SK-N-SH (cell line): ENCODE measurements at regions not wholly inside any gene's neighbourhood (a gene's known extent, or its start where the extent isn't known, plus 50 kb on each side); places are given as distances from the start of the nearest gene placed in this dataset.

ENCODE experiments used
- CTCF ChIA-PET: fragments of 300-600, 350-600 bp; formaldehyde crosslinking; extraction: SDS; loops from one replicate; lab custom pipeline; 2021; lab: Yijun Ruan, JAX
- POLR2A ChIA-PET: fragments of 350-600 bp; sonication (Branson Sonifier 250); formaldehyde crosslinking; extraction: SDS; loops from one replicate; lab custom pipeline; 2020; ENCODE audit warnings: antibody characterized with exemption, inconsistent platforms; lab: Yijun Ruan, JAX
- DNase-seq: peaks from one replicate; pipeline ENCODE4 v3.0.0; 2012
- H2AFZ ChIP-seq: fragments of 200-600 bp; sonication (generic); 2 replicates; pipeline ENCODE4 v1.8.1; 2016; ENCODE audit warnings: antibody characterized with exemption, mild to moderate bottlenecking, low read depth
- H3F3A ChIP-seq: fragments of 200-600 bp; sonication (generic); replicated peaks from 2 replicates; pipeline ENCODE3; 2016; ENCODE audit warnings: antibody characterized with exemption, mild to moderate bottlenecking; ENCODE audit not compliant: insufficient read depth
- H3K27ac ChIP-seq, 2 experiments: fragments of 200-500 bp in 1 of 2; fragments of 200-600 bp in 1 of 2; sonication (Bioruptor generic) in 1 of 2; sonication (generic), shearing (Covaris generic) in 1 of 2; 2 replicates each; pipeline versions ENCODE4 v1.5.1 to v1.6.1; 2014 to 2016; ENCODE audit warnings: low read depth in 2 of 2, inconsistent platforms in 1 of 2, low read length in 1 of 2, mild to moderate bottlenecking in 1 of 2, mixed read lengths in 1 of 2
- H3K27me3 ChIP-seq: fragments of 200-600 bp; sonication (generic), shearing (Covaris generic); 2 replicates; pipeline ENCODE4 v1.6.1; 2016; ENCODE audit warnings: mixed run types; ENCODE audit not compliant: insufficient read depth
- H3K36me3 ChIP-seq, 2 experiments: fragments of 200-500 bp in 1 of 2; fragments of 200-600 bp in 1 of 2; sonication (Bioruptor generic) in 1 of 2; sonication (generic) in 1 of 2; replicated peaks in 1 of 2; 2 replicates each; pipeline versions ENCODE3 to v1.5.1; 2014 to 2016; ENCODE audit warnings: low read length in 1 of 2, mild to moderate bottlenecking in 1 of 2; ENCODE audit not compliant: insufficient read depth in 2 of 2, control insufficient read depth in 1 of 2
- H3K4me1 ChIP-seq, 2 experiments: fragments of 200-500 bp in 1 of 2; fragments of 200-600 bp in 1 of 2; sonication (Bioruptor generic) in 1 of 2; sonication (generic), shearing (Covaris generic) in 1 of 2; 2 replicates each; pipeline versions ENCODE4 v1.5.1 to v1.6.1; 2014 to 2016; ENCODE audit warnings: low read depth in 1 of 2, low read length in 1 of 2, mixed run types in 1 of 2; ENCODE audit not compliant: insufficient read depth in 2 of 2, control insufficient read depth in 1 of 2
- H3K4me2 ChIP-seq: fragments of 200-600 bp; sonication (generic), shearing (Covaris generic); 2 replicates; pipeline ENCODE4 v1.6.1; 2017; ENCODE audit warnings: mixed run types
- H3K4me3 ChIP-seq, 2 experiments: fragments of 200-500 bp in 1 of 2; fragments of 200-600 bp in 1 of 2; sonication (Bioruptor generic) in 1 of 2; sonication (generic), shearing (Covaris generic) in 1 of 2; 2 replicates each; pipeline versions ENCODE4 v1.5.1 to v1.8.1; 2014 to 2016; ENCODE audit warnings: low read depth in 2 of 2, inconsistent platforms in 1 of 2, low read length in 1 of 2, mild to moderate bottlenecking in 1 of 2, mixed read lengths in 1 of 2, moderate library complexity in 1 of 2
- H3K79me2 ChIP-seq: fragments of 200-600 bp; sonication (generic); 2 replicates; pipeline ENCODE4 v1.8.1; 2017; ENCODE audit warnings: mild to moderate bottlenecking; ENCODE audit not compliant: insufficient read depth
- H3K9ac ChIP-seq: fragments of 200-600 bp; sonication (generic); 2 replicates; pipeline ENCODE4 v1.6.1; 2017; ENCODE audit warnings: mixed run types
- H3K9me2 ChIP-seq: fragments of 200-600 bp; sonication (generic); 2 replicates; pipeline ENCODE4 v1.6.1; 2017; ENCODE audit warnings: mixed run types
- H3K9me3 ChIP-seq: fragments of 200-600 bp; sonication (generic); 2 replicates; pipeline ENCODE4 v1.6.1; 2017; ENCODE audit warnings: mixed run types, mild to moderate bottlenecking, moderate library complexity
- H4K20me1 ChIP-seq: fragments of 200-600 bp; sonication (generic); 2 replicates; pipeline ENCODE4 v1.6.1; 2017; ENCODE audit warnings: mild to moderate bottlenecking, mixed run types; ENCODE audit not compliant: insufficient read depth
- CHD2 ChIP-seq: fragments of 150-350 bp; IDR thresholded peaks from 2 replicates; pipeline ENCODE4 v1.6.1; 2018; ENCODE audit warnings: low read length; ENCODE audit not compliant: partially characterized antibody
- EZH2phosphoT487 ChIP-seq: fragments of 200-600 bp; sonication (generic); IDR thresholded peaks from 2 replicates; pipeline ENCODE4 v1.6.1; 2017; ENCODE audit warnings: low read depth, mixed run types, mild to moderate bottlenecking, antibody characterized with exemption, moderate library complexity, borderline replicate concordance
- GABPA ChIP-seq: IDR thresholded peaks from 2 replicates; pipeline ENCODE4 v1.4.0; 2012; ENCODE audit warnings: low read depth, mild to moderate bottlenecking
- JUND ChIP-seq: IDR thresholded peaks from 2 replicates; pipeline ENCODE4 v1.4.0; 2012
- MXI1 ChIP-seq: IDR thresholded peaks from 2 replicates; pipeline ENCODE4 v1.6.1; 2012; ENCODE audit warnings: mild to moderate bottlenecking, low read depth, low read length, improper control_type of control experiment
- NFIC ChIP-seq: IDR thresholded peaks from 2 replicates; pipeline ENCODE4 v1.4.0; 2012; ENCODE audit warnings: borderline replicate concordance
- NRF1 ChIP-seq: IDR thresholded peaks from 2 replicates; pipeline ENCODE4 v1.6.1; 2012; ENCODE audit warnings: low read depth, mild to moderate bottlenecking, low read length
- POLR2AphosphoS5 ChIP-seq: IDR thresholded peaks from 2 replicates; pipeline ENCODE4 v1.6.1; 2012; ENCODE audit warnings: low read depth, low read length
- RAD21 ChIP-seq: IDR thresholded peaks from 2 replicates; pipeline ENCODE4 v1.6.1; 2012; ENCODE audit warnings: mild to moderate bottlenecking, low read length
- RCOR1 ChIP-seq: fragments of 150-350 bp; IDR thresholded peaks from 2 replicates; pipeline ENCODE4 v1.6.1; 2017; ENCODE audit warnings: antibody characterized with exemption, low read length
- SIN3A ChIP-seq: IDR thresholded peaks from 2 replicates; pipeline ENCODE4 v1.6.1; 2012; ENCODE audit warnings: low read depth, mild to moderate bottlenecking, low read length, moderate library complexity, borderline replicate concordance
- USF2 ChIP-seq: fragments of 150-350 bp; IDR thresholded peaks from 2 replicates; pipeline ENCODE4 v1.6.1; 2017; ENCODE audit warnings: antibody characterized with exemption, low read length, low read depth, borderline replicate concordance
- YY1 ChIP-seq: IDR thresholded peaks from 2 replicates; pipeline ENCODE4 v1.4.0; 2012; ENCODE audit warnings: low read depth, mild to moderate bottlenecking
- WGBS: methylation state at CpG from one replicate; pipeline ENCODE4 v1.1.6; 2017; ENCODE audit warnings: low lambda C conversion rate; 5-methylcytosine and 5-hydroxymethylcytosine counted together
- TF ChIP-seq, protein P1 (sequence below): fragments of 150-350 bp; IDR thresholded peaks from 2 replicates; pipeline ENCODE4 v1.6.1; 2016; ENCODE audit warnings: mild to moderate bottlenecking, low read depth, low read length
- TF ChIP-seq, protein P2 (sequence below): IDR thresholded peaks from 2 replicates; pipeline ENCODE4; 2012
- TF ChIP-seq, protein P3 (sequence below): IDR thresholded peaks from 2 replicates; pipeline ENCODE4 v1.4.0; 2012; ENCODE audit warnings: low read depth, borderline replicate concordance

GRCh38 chr17:83147280-83147679 is 67.9 kb downstream of the METRNL start (continued):
- TF ChIP-seq, protein P1, sequence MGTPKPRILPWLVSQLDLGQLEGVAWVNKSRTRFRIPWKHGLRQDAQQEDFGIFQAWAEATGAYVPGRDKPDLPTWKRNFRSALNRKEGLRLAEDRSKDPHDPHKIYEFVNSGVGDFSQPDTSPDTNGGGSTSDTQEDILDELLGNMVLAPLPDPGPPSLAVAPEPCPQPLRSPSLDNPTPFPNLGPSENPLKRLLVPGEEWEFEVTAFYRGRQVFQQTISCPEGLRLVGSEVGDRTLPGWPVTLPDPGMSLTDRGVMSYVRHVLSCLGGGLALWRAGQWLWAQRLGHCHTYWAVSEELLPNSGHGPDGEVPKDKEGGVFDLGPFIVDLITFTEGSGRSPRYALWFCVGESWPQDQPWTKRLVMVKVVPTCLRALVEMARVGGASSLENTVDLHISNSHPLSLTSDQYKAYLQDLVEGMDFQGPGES = no peak
- TF ChIP-seq YY1 = no peak
- TF ChIP-seq JUND = no peak
- TF ChIP-seq EZH2phosphoT487 = no peak
- TF ChIP-seq POLR2AphosphoS5 = no peak
- TF ChIP-seq, protein P2, sequence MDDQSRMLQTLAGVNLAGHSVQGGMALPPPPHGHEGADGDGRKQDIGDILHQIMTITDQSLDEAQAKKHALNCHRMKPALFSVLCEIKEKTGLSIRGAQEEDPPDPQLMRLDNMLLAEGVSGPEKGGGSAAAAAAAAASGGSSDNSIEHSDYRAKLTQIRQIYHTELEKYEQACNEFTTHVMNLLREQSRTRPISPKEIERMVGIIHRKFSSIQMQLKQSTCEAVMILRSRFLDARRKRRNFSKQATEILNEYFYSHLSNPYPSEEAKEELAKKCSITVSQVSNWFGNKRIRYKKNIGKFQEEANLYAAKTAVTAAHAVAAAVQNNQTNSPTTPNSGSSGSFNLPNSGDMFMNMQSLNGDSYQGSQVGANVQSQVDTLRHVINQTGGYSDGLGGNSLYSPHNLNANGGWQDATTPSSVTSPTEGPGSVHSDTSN = no peak

DNA sequence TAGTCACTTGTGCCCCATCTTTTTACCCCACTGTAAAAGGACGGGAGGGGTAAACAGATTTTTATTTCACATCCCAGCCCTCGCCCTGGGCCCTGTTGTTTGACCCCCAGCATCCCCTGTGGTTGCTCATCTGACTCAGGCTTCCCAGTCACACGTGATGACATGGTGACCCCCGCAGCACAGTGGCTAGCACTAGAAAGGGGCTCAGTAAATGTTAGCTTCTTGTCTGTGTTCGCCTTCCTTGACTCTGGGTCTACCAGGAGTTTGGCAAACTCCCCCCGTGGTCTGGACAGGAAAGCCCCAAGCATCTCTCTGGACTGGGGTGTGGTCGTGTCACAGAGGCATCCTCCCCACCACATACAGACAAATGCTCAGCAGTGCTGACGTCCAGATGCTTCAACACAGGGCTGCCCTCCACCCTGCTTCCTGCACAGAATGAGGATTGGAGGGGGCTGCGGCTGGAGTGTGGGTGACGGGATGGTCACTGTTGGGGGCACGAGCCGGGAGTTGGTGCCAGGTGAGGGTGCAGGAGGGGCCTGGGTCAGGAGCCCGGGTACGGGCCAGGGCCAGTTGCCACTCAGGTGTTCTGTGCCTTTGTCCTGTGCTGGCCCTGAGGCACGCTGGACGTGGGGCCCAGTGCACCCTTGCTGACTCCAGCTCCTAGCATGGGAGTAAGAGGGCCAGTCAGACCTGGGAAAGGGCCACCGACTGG is 69.1 kb downstream of the METRNL start:
- Histone ChIP-seq H2AFZ (no peak overlapping the region), H3K9me3 (no peaks in the 10 kb centered on the region), H3K36me3 (no peaks in the 10 kb centered on the region), H3K9me2 (no peaks in the 10 kb centered on the region), H3K79me2 (no peaks in the 10 kb centered on the region), H3K9ac (no peak overlapping the region), H3K4me3 (no peak overlapping the region), H3K4me2 (no peak overlapping the region), H3K27ac (no peak overlapping the region), H4K20me1 (no peaks in the 10 kb centered on the region), H3K27me3 (peaks cover 9% of the 10 kb centered on the region), H3F3A (no peaks in the 10 kb centered on the region), H3K4me1 (peaks cover 0 to 17% of the 10 kb centered on the region in 2 experiments; a peak in 1 of 4 replicates)
- CTCF ChIA-PET = interaction anchor here (1.3 kb wide), 1 partner anchor 13 kb away, joined by 3 read pairs; no protein-coding TSS in a partner anchor
- DNase-seq = no peak
- TF ChIP-seq CHD2 = no peak
- TF ChIP-seq SIN3A = no peak
- TF ChIP-seq RAD21 = no peak
- TF ChIP-seq MXI1 = no peak
- no peak for TF ChIP-seq NFIC
- no peak for TF ChIP-seq USF2
- TF ChIP-seq, protein P3, sequence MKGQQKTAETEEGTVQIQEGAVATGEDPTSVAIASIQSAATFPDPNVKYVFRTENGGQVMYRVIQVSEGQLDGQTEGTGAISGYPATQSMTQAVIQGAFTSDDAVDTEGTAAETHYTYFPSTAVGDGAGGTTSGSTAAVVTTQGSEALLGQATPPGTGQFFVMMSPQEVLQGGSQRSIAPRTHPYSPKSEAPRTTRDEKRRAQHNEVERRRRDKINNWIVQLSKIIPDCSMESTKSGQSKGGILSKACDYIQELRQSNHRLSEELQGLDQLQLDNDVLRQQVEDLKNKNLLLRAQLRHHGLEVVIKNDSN = no peak
- TF ChIP-seq NRF1 = no peak
- no peak for TF ChIP-seq GABPA
- no peak for TF ChIP-seq RCOR1
- 46% methylated on average over 16 of the region's 17 CpGs for WGBS
- POLR2A ChIA-PET = no interaction called here
